Skeletal muscle satellite cell (primary cell): ENCODE measurements at regions not wholly inside any gene's neighbourhood (a gene's known extent, or its start where the extent isn't known, plus 50 kb on each side); places are given as distances from the start of the nearest gene placed in this dataset.
"Not testable (repeated sequence)": the region's sequence is repeated elsewhere in the genome, so short reads cannot be mapped to it uniquely, and the experiment has no call there.

ENCODE experiments used
- H3K27me3 ChIP-seq: 2 replicates; pipeline ENCODE4 v1.7.0; 2013; ENCODE audit warnings: low read length; ENCODE audit not compliant: control insufficient read depth, insufficient read depth
- H3K36me3 ChIP-seq: 2 replicates; pipeline ENCODE4 v1.7.0; 2013; ENCODE audit warnings: mild to moderate bottlenecking, control low read depth, low read length; ENCODE audit not compliant: insufficient read depth
- H3K4me1 ChIP-seq: 2 replicates; pipeline ENCODE4 v1.7.0; 2013; ENCODE audit warnings: low read length; ENCODE audit not compliant: control insufficient read depth, insufficient read depth
- H3K4me2 ChIP-seq: 2 replicates; pipeline ENCODE4 v1.7.0; 2013; ENCODE audit warnings: mild to moderate bottlenecking, low read length
- H3K4me3 ChIP-seq: 2 replicates; pipeline ENCODE4 v1.7.0; 2013; ENCODE audit warnings: low read length
- H3K9ac ChIP-seq: 2 replicates; pipeline ENCODE4 v1.7.0; 2013; ENCODE audit warnings: mild to moderate bottlenecking, low read depth, low read length, moderate library complexity
- H3K9me3 ChIP-seq: replicated peaks from 2 replicates; pipeline ENCODE4 v1.7.0; 2013; ENCODE audit warnings: mild to moderate bottlenecking, control low read depth, low read length

GRCh38 chr17:36842963-36843558, 94.2 kb upstream of the LHX1 start:
- Histone ChIP-seq H3K4me3 (no peak overlapping the region), H3K4me1 (no peaks in the 10 kb centered on the region), H3K27me3 (peaks cover 31% of the 10 kb centered on the region), H3K36me3 (no peaks in the 10 kb centered on the region), H3K9me3 (no peaks in the 10 kb centered on the region), H3K4me2 (no peak overlapping the region), H3K9ac (no peak overlapping the region)

- H3K27me3 ChIP-seq = peaks cover 31% of the 10 kb centered on the region
- H3K9me3 ChIP-seq = no peaks in the 10 kb centered on the region
- H3K36me3 ChIP-seq = no peaks in the 10 kb centered on the region
- no peak overlapping the region for H3K4me2 ChIP-seq
- H3K4me3 ChIP-seq = no peak overlapping the region
- H3K9ac ChIP-seq = no peak overlapping the region
- H3K4me1 ChIP-seq = no peaks in the 10 kb centered on the region
Observed at GRCh38 chr17:36844013-36844412, 93.3 kb upstream of the LHX1 start.

- no peak overlapping the region for H3K4me3 ChIP-seq
- peaks cover 31% of the 10 kb centered on the region for H3K27me3 ChIP-seq
- no peak overlapping the region for H3K4me2 ChIP-seq
- H3K36me3 ChIP-seq = no peaks in the 10 kb centered on the region
- no peak overlapping the region for H3K9ac ChIP-seq
- peaks cover 3% of the 10 kb centered on the region for H3K4me1 ChIP-seq
- no peaks in the 10 kb centered on the region for H3K9me3 ChIP-seq
Observed at GRCh38 chr17:36844601-36845000, 92.7 kb upstream of the LHX1 start.

GRCh38 chr17:36845916-36846315, 91.4 kb upstream of the LHX1 start:
- Histone ChIP-seq H3K4me3 (no peak overlapping the region), H3K9ac (no peak overlapping the region), H3K4me1 (peaks cover 16% of the 10 kb centered on the region), H3K36me3 (no peaks in the 10 kb centered on the region), H3K9me3 (no peaks in the 10 kb centered on the region), H3K27me3 (peaks cover 31% of the 10 kb centered on the region), H3K4me2 (no peak overlapping the region)

- Histone ChIP-seq H3K27me3 (peaks cover 31% of the 10 kb centered on the region), H3K4me3 (no peak overlapping the region), H3K4me2 (no peak overlapping the region), H3K9ac (no peak overlapping the region), H3K4me1 (peaks cover 19% of the 10 kb centered on the region), H3K36me3 (no peaks in the 10 kb centered on the region), H3K9me3 (no peaks in the 10 kb centered on the region)
Observed at GRCh38 chr17:36846410-36847292, 90.6 kb upstream of the LHX1 start.

- peaks cover 23% of the 10 kb centered on the region for H3K27me3 ChIP-seq
- no peak overlapping the region for H3K9ac ChIP-seq
- H3K4me2 ChIP-seq = no peak overlapping the region
- no peaks in the 10 kb centered on the region for H3K36me3 ChIP-seq
- H3K9me3 ChIP-seq = no peaks in the 10 kb centered on the region
- no peak overlapping the region for H3K4me3 ChIP-seq
- H3K4me1 ChIP-seq = peaks cover 19% of the 10 kb centered on the region
Observed at GRCh38 chr17:36848008-36848902, 89.0 kb upstream of the LHX1 start.

GRCh38 chr17:36849020-36849419, 88.3 kb upstream of the LHX1 start:
- H3K9ac ChIP-seq, H3K4me2 ChIP-seq, H3K4me3 ChIP-seq, H3K9me3 ChIP-seq, H3K36me3 ChIP-seq: not testable (repeated sequence)
- Histone ChIP-seq H3K4me1 (peaks cover 19% of the 10 kb centered on the region), H3K27me3 (peaks cover 26% of the 10 kb centered on the region)

- Histone ChIP-seq H3K4me2 (peak overlapping the region; percentile 42), H3K27me3 (peaks cover 17% of the 10 kb centered on the region), H3K4me1 (peaks cover 19% of the 10 kb centered on the region), H3K4me3 (no peak overlapping the region), H3K9ac (no peak overlapping the region), H3K36me3 (no peaks in the 10 kb centered on the region), H3K9me3 (no peaks in the 10 kb centered on the region)
Observed at GRCh38 chr17:36849871-36850348, 87.4 kb upstream of the LHX1 start.

- H3K4me3 ChIP-seq = no peak overlapping the region
- no peaks in the 10 kb centered on the region for H3K36me3 ChIP-seq
- H3K9me3 ChIP-seq = no peaks in the 10 kb centered on the region
- peaks cover 13% of the 10 kb centered on the region for H3K27me3 ChIP-seq
- no peak overlapping the region for H3K4me2 ChIP-seq
- H3K4me1 ChIP-seq = peaks cover 19% of the 10 kb centered on the region
- H3K9ac ChIP-seq = no peak overlapping the region
Observed at GRCh38 chr17:36850790-36851189, 86.5 kb upstream of the LHX1 start.

GRCh38 chr17:36851250-36851649, 86.0 kb upstream of the LHX1 start:
- H3K27me3 ChIP-seq = peaks cover 16% of the 10 kb centered on the region
- no peak overlapping the region for H3K4me2 ChIP-seq
- no peak overlapping the region for H3K4me3 ChIP-seq
- H3K36me3 ChIP-seq = no peaks in the 10 kb centered on the region
- no peak overlapping the region for H3K9ac ChIP-seq
- H3K9me3 ChIP-seq = no peaks in the 10 kb centered on the region
- peaks cover 19% of the 10 kb centered on the region for H3K4me1 ChIP-seq

GRCh38 chr17:36852478-36852877, 84.8 kb upstream of the LHX1 start:
- H3K4me3 ChIP-seq, H3K36me3 ChIP-seq, H3K9ac ChIP-seq, H3K4me2 ChIP-seq, H3K9me3 ChIP-seq: not testable (repeated sequence)
- peaks cover 19% of the 10 kb centered on the region for H3K27me3 ChIP-seq
- H3K4me1 ChIP-seq = peaks cover 19% of the 10 kb centered on the region
